HG03139 (cell line): ENCODE measurements at regions not wholly inside any gene's neighbourhood (a gene's known extent, or its start where the extent isn't known, plus 50 kb on each side); places are given as distances from the start of the nearest gene placed in this dataset.

Source experiments
- ATAC-seq: cut with Tn5 transposase; IDR thresholded peaks from one replicate; pipeline ENCODE4 v1.9.1; 2021; ENCODE audit not compliant: unreplicated experiment

- ATAC-seq = no peak
Measured at GRCh38 chr1:239779962-239780361, 311.7 kb upstream of the FMN2 start.

GRCh38 chr1:239784896-239785295 is 306.8 kb upstream of the FMN2 start:
- ATAC-seq = no peak

GRCh38 chr1:239785576-239785975 is 306.1 kb upstream of the FMN2 start:
- ATAC-seq = no peak

GRCh38 chr1:239786464-239786863 is 305.2 kb upstream of the FMN2 start:
- ATAC-seq = no peak

- ATAC-seq = no peak
Measured at GRCh38 chr1:239792157-239792556, 299.5 kb upstream of the FMN2 start.

GRCh38 chr1:239795304-239795703 is 296.4 kb upstream of the FMN2 start:
- ATAC-seq = no peak

- no peak for ATAC-seq
Measured at GRCh38 chr1:239799617-239800016, 292.1 kb upstream of the FMN2 start.

- no peak for ATAC-seq
Measured at GRCh38 chr1:239800861-239801260, 290.8 kb upstream of the FMN2 start.

- no peak for ATAC-seq
Measured at GRCh38 chr1:239802275-239802674, 289.4 kb upstream of the FMN2 start.

- no peak for ATAC-seq
Measured at GRCh38 chr1:239803781-239804180, 287.9 kb upstream of the FMN2 start.

GRCh38 chr1:239804266-239804665 is 287.4 kb upstream of the FMN2 start:
- ATAC-seq = no peak

GRCh38 chr1:239805042-239805441 is 286.6 kb upstream of the FMN2 start:
- ATAC-seq = no peak

- ATAC-seq = no peak
Measured at GRCh38 chr1:239805851-239806772, 285.6 kb upstream of the FMN2 start.

GRCh38 chr1:239806897-239807296 is 284.8 kb upstream of the FMN2 start:
- no peak for ATAC-seq

GRCh38 chr1:239807361-239807760 is 284.3 kb upstream of the FMN2 start:
- ATAC-seq = no peak

- no peak for ATAC-seq
Measured at GRCh38 chr1:239810061-239810481, 281.6 kb upstream of the FMN2 start.

- no peak for ATAC-seq
Measured at GRCh38 chr1:239811211-239811885, 280.3 kb upstream of the FMN2 start.

- ATAC-seq = no peak
Measured at GRCh38 chr1:239812580-239812979, 279.1 kb upstream of the FMN2 start.

GRCh38 chr1:239814306-239814881 is 277.3 kb upstream of the FMN2 start:
- no peak for ATAC-seq

- ATAC-seq = no peak
Measured at GRCh38 chr1:239815074-239815473, 276.6 kb upstream of the FMN2 start.

GRCh38 chr1:239816081-239816782 is 275.5 kb upstream of the FMN2 start:
- ATAC-seq = no peak
